ENCODE measurements at regions not wholly inside any gene's neighbourhood (a gene's known extent, or its start where the extent isn't known, plus 50 kb on each side); places are given as distances from the start of the nearest gene placed in this dataset.

- DNase-seq (ENCODE audit: low read depth, low spot score) = no peak
Observed at GRCh38 chr9:13354733-13355132, 75.2 kb upstream of the MPDZ start.

GRCh38 chr9:13352451-13352979 lies 73.0 kb upstream of the MPDZ start:
- DNase-seq (ENCODE audit: low read depth, low spot score) = no peak

GRCh38 chr9:13351778-13352386 lies 72.4 kb upstream of the MPDZ start:
- no peak for DNase-seq (ENCODE audit: low read depth, low spot score)

- DNase-seq (ENCODE audit: low read depth, low spot score) = no peak
Observed at GRCh38 chr9:13332571-13332970, 53.1 kb upstream of the MPDZ start.

GRCh38 chr9:13331320-13331719 lies 51.8 kb upstream of the MPDZ start:
- no peak for DNase-seq (ENCODE audit: low read depth, low spot score)

DNA sequence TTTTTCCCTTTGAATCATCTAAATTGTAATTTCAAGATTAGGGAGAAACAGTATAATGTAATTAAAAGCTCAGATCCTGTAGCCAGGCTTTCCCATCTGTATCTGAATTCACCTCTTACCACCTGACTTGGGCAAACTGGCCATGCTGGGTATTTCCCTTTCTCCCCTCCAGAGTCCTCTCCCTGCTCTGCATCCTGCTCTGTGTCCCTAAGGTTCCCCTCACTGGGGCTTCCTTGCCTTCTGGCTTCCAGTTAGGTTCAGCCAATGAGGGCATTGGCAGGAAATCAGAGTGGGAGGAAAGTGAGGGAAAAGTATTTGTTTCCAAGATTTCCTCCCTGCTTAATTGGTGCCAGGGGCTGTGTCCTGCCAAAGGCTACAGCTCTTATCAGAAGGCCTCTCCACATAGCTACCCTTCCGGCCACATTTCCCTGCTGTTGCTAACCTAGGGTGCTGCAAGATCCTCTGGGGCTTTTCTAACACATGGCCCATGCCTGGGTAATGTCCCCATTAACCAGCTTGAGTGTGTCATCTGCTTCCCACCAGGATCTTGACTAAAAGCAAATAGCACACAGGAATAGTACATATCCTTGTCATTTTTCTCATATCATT lies 51.0 kb upstream of the MPDZ start:
- DNase-seq (ENCODE audit: low read depth, low spot score) = no peak
